ENCODE measurements at regions not wholly inside any gene's neighbourhood (a gene's known extent, or its start where the extent isn't known, plus 50 kb on each side); places are given as distances from the start of the nearest gene placed in this dataset.

- ChIA-PET POLR2A (no interaction called here), SMC1A (ENCODE audit: uncharacterized antibody, unreplicated experiment) (no interaction called here), CTCF (no interaction called here), RAD21 (ENCODE audit: unreplicated experiment) (no interaction called here)
- no peaks in the 10 kb centered on the region for H3K36me3 ChIP-seq (ENCODE audit: control insufficient read depth in 2 of 2, insufficient read depth in 2 of 2, low read length in 1 of 2)
- no peaks in the 10 kb centered on the region for H3K4me1 ChIP-seq (ENCODE audit: control insufficient read depth, insufficient read depth, low read length)
- in situ Hi-C loops (cut with MboI) = no loop called here
- WGBS (ENCODE audit: insufficient coverage, insufficient replicate concordance, low lambda C conversion rate, missing lambda C conversion rate) = 5% methylated on average over 1 of the region's 1 CpG
- no peaks in the 10 kb centered on the region; the same call in 2 of the 3 replicates for H3K9me3 ChIP-seq (replicated peaks; ENCODE audit: control insufficient read depth, insufficient read depth, low read length)
- 0 out of 4 replicates have a peak, but pooled peaks cover 0 to 2% of the 10 kb centered on the region in 2 experiments for H3K27me3 ChIP-seq (replicated peaks in 1 of 2; ENCODE audit: control insufficient read depth in 2 of 2, insufficient read depth in 2 of 2, low read length in 1 of 2)
- no peak for FAIRE-seq
- H3K27ac ChIP-seq (ENCODE audit: control insufficient read depth, insufficient read depth) = no peak overlapping the region
- no peak overlapping the region for H3K4me2 ChIP-seq (ENCODE audit: control insufficient read depth, insufficient read depth)
- ATAC-seq = no peak
- TF ChIP-seq, protein P1, sequence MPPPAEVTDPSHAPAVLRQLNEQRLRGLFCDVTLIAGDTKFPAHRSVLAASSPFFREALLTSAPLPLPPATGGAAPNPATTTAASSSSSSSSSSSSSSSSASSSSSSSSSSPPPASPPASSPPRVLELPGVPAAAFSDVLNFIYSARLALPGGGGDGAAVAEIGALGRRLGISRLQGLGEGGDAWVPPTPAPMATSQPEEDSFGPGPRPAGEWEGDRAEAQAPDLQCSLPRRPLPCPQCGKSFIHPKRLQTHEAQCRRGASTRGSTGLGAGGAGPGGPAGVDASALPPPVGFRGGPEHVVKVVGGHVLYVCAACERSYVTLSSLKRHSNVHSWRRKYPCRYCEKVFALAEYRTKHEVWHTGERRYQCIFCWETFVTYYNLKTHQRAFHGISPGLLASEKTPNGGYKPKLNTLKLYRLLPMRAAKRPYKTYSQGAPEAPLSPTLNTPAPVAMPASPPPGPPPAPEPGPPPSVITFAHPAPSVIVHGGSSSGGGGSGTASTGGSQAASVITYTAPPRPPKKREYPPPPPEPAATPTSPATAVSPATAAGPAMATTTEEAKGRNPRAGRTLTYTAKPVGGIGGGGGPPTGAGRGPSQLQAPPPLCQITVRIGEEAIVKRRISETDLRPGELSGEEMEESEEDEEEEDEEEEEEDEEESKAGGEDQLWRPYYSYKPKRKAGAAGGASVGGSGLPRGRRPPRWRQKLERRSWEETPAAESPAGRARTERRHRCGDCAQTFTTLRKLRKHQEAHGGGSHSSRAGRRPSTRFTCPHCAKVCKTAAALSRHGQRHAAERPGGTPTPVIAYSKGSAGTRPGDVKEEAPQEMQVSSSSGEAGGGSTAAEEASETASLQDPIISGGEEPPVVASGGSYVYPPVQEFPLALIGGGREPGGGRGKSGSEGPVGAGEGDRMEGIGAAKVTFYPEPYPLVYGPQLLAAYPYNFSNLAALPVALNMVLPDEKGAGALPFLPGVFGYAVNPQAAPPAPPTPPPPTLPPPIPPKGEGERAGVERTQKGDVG (CRISPR knock-in tag; IDR thresholded peaks at IDR 0.05) = no peak
- TF ChIP-seq RELA (IDR thresholded peaks at IDR 0.05; ENCODE audit: borderline replicate concordance, partially characterized antibody) (no peak), SMARCA5 (IDR thresholded peaks at IDR 0.05) (no peak), PML (IDR thresholded peaks at IDR 0.05; ENCODE audit: low read length) (no peak), ZNF274 (IDR thresholded peaks at IDR 0.05; ENCODE audit: insufficient read depth, insufficient read length) (no peak), FOXM1 (IDR thresholded peaks at IDR 0.05; ENCODE audit: low read depth, low read length) (no peak), HSF1 (IDR thresholded peaks at IDR 0.05; ENCODE audit: low read depth, low read length) (no peak), SMAD5 (IDR thresholded peaks at IDR 0.05; ENCODE audit: low read depth) (no peak), E2F4 (IDR thresholded peaks at IDR 0.05; ENCODE audit: low read depth, low read length) (no peak), ATF2 (IDR thresholded peaks at IDR 0.05; ENCODE audit: low read length) (no peak), ZNF24 (IDR thresholded peaks at IDR 0.05) (no peak), CREB1 (IDR thresholded peaks at IDR 0.05; ENCODE audit: low read depth) (no peak), ZSCAN29 (IDR thresholded peaks at IDR 0.05) (no peak), PAX5 (IDR thresholded peaks at IDR 0.05; ENCODE audit: borderline replicate concordance, low read depth, low read length) (no peak)
- intact Hi-C loops (cut with micrococcal nuclease; ENCODE audit: unreplicated experiment) = no loop called here
- H4K20me1 ChIP-seq (ENCODE audit: control insufficient read depth, insufficient read depth) = no peaks in the 10 kb centered on the region
- no peak overlapping the region for H3K4me3 ChIP-seq
- H3K9ac ChIP-seq (ENCODE audit: control insufficient read depth, insufficient read depth, low read length) = no peak overlapping the region
- H3K79me2 ChIP-seq (ENCODE audit: control insufficient read depth, insufficient read depth, low read length) = no peaks in the 10 kb centered on the region
- no peak overlapping the region for H2AFZ ChIP-seq (ENCODE audit: control insufficient read depth, low read depth, low read length)
- BruUV-seq (replicated peaks) = no TSS peak
- DNase-seq (ENCODE audit: low read depth, low spot score) = no peak
Measured at GRCh38 chr6:16907991-16908390, 146.7 kb upstream of the ATXN1 start.
